Thyroid gland (tissue), 4 donors: ENCODE measurements at regions not wholly inside any gene's neighbourhood (a gene's known extent, or its start where the extent isn't known, plus 50 kb on each side); places are given as distances from the start of the nearest gene placed in this dataset.

Experiments
- DNase-seq, 2 donors: peaks; one replicate each; pipeline ENCODE4 v3.0.0-alpha.2; 2019
- H3K27ac ChIP-seq, 3 donors: fragments of 200-600 bp; sonication (generic); 1 replicate in 2 of 3; 2 replicates in 1 of 3; pipeline ENCODE4 v1.5.1; 2016 to 2019; ENCODE audit warnings: mild to moderate bottlenecking in 1 of 3, moderate library complexity in 1 of 3
- H3K27me3 ChIP-seq: fragments of 200-600 bp; sonication (generic); one replicate; pipeline ENCODE4 v1.5.1; 2019
- H3K36me3 ChIP-seq, 2 donors: fragments of 200-600 bp; sonication (generic); one replicate each; pipeline ENCODE4 v1.5.1; 2016 to 2019
- H3K4me1 ChIP-seq, 2 donors: fragments of 200-600 bp; sonication (generic); one replicate each; pipeline ENCODE4 v1.5.1; 2017 to 2019
- H3K4me3 ChIP-seq, 3 donors: fragments of 200-600 bp; sonication (generic); replicated peaks in 1 of 3; 1 replicate in 2 of 3; 2 replicates in 1 of 3; pipeline ENCODE4 v1.5.1; 2016; ENCODE audit warnings: mild to moderate bottlenecking in 1 of 3
- H3K9me3 ChIP-seq: fragments of 200-600 bp; sonication (generic); one replicate; pipeline ENCODE4 v1.5.1; 2017
- POLR2A ChIP-seq, 2 donors: fragments of 450-650 bp; IDR thresholded peaks; one replicate each; pipeline ENCODE4 v1.6.1; 2017; ENCODE audit warnings: antibody characterized with exemption in 2 of 2, mild to moderate bottlenecking in 2 of 2, moderate library complexity in 1 of 2
- WGBS, 2 donors: methylation state at CpG; one replicate each; pipeline ENCODE4 v1.1.5; 2017; 5-methylcytosine and 5-hydroxymethylcytosine counted together
- intact Hi-C: fragments of 100-400 bp; cut with DNase I; formaldehyde crosslinking; loops from one replicate; pipeline ENCODE4 v1.15.1; 2023
- TF ChIP-seq, protein P1 (sequence below), 6 experiments: fragments of 200-600 bp in 3 of 6; fragments of 450-650 bp in 3 of 6; sonication (generic) in 3 of 6; IDR thresholded peaks; one replicate each; pipeline ENCODE4 v1.5.1; 2016 to 2019; ENCODE audit warnings: antibody characterized with exemption in 6 of 6, mild to moderate bottlenecking in 2 of 6, inconsistent platforms in 1 of 6, moderate library complexity in 1 of 6

DNA sequence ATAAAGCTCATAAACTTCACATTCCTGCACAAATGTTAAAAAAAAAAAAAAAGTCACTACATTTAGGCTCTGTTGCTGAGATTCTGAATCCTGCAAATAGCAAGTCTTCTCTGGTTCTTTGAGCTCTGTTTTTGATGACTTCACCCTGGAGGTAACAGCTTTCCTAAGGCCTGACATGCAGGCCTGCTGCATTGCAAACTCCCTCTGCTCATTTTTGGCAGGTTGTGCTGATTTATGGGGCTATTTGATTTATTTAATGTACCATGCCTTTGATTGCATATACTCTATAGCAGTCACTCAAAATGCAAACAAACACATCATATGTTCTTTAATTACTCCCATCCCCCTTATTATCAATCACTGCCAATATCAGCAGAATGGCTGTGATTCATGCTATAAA lies 416.1 kb upstream of the IZUMO3 start:
- Histone ChIP-seq H3K27ac (no peak overlapping the region), H3K27me3 (no peaks in the 10 kb centered on the region), H3K4me3 (no peak overlapping the region), H3K4me1 (no peaks in the 10 kb centered on the region), H3K36me3 (no peaks in the 10 kb centered on the region), H3K9me3 (no peaks in the 10 kb centered on the region)
- intact Hi-C loops: no loop called here
- no peak for TF ChIP-seq POLR2A (IDR thresholded peaks at IDR 0.05)
- TF ChIP-seq, protein P1, sequence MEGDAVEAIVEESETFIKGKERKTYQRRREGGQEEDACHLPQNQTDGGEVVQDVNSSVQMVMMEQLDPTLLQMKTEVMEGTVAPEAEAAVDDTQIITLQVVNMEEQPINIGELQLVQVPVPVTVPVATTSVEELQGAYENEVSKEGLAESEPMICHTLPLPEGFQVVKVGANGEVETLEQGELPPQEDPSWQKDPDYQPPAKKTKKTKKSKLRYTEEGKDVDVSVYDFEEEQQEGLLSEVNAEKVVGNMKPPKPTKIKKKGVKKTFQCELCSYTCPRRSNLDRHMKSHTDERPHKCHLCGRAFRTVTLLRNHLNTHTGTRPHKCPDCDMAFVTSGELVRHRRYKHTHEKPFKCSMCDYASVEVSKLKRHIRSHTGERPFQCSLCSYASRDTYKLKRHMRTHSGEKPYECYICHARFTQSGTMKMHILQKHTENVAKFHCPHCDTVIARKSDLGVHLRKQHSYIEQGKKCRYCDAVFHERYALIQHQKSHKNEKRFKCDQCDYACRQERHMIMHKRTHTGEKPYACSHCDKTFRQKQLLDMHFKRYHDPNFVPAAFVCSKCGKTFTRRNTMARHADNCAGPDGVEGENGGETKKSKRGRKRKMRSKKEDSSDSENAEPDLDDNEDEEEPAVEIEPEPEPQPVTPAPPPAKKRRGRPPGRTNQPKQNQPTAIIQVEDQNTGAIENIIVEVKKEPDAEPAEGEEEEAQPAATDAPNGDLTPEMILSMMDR (IDR thresholded peaks at IDR 0.05): no peak
- no peak for DNase-seq

GRCh38 chr9:24953070-24953469 lies 407.4 kb upstream of the IZUMO3 start:
- WGBS, 2 donors: 83 to 96% methylated on average over 1 of the region's 1 CpG
- Histone ChIP-seq H3K4me3 (no peak overlapping the region), H3K36me3 (no peaks in the 10 kb centered on the region), H3K9me3 (no peaks in the 10 kb centered on the region), H3K27me3 (no peaks in the 10 kb centered on the region), H3K4me1 (no peaks in the 10 kb centered on the region), H3K27ac (no peak overlapping the region)
- DNase-seq: no peak
- TF ChIP-seq POLR2A (IDR thresholded peaks at IDR 0.05): no peak
- TF ChIP-seq, protein P1 (IDR thresholded peaks at IDR 0.05): no peak
- intact Hi-C loops: no loop called here

DNA sequence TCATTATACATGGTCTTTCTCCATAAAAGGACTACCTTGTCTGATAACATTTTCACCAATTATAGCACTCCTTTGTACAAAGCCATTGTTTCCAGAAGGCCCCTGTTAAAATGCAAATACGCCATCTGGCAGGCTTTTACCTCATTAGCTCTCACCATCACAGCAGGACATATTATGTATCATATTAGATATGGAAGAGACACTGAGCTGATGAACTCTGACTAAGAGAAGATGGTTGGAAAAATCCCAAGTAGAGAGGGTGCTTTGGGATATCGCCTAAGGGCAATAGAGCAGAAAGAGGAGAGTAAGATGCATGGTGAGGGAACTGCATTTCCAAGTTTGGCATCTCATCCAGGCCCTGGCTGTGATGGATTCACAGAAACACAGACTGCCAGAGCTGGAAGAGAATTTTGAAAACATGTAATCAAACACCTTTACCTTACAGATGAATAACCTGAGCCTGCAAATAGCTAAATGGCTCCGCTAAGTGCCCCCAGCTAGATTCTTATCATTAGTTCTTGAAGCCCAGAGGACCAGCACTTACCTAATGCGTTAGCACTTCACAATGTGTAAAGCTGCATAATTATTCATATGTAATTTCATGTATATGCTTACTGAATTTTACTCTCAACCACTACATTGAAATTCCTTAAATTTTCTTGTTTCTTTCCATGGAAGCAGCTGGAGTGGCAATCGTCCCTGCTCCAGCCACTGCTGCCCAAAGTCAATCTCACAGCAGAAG lies 393.6 kb upstream of the IZUMO3 start:
- intact Hi-C loops: no loop called here
- 72 to 74% methylated on average over 5 of the region's 5 CpGs for WGBS, 2 donors
- DNase-seq: no peak

DNA sequence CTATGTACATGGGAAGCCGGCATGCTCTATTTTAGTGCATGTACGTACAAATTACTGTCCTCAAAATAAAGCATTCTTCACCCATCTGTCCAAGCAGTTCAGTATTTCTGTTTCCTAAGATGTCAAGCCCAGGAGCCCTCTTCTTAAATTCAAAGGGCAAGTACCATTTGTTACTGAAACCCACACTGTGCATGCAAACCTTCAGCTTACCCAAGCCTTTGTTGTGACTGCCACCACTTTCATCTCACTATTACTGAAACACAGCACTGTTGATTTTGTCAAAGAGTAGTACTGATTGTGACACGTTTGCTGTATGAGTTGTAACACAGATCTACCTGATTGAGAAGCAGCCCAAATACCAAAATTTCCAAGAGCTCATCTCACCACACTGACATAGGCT lies 390.4 kb upstream of the IZUMO3 start:
- WGBS, 2 donors: 66 to 68% methylated on average over 3 of the region's 3 CpGs

More for the DNA sequence above, 393.6 kb upstream of the IZUMO3 start:
- Histone ChIP-seq H3K27ac (no peak overlapping the region), H3K36me3 (no peaks in the 10 kb centered on the region), H3K4me1 (no peaks in the 10 kb centered on the region), H3K9me3 (no peaks in the 10 kb centered on the region), H3K4me3 (no peak overlapping the region), H3K27me3 (no peaks in the 10 kb centered on the region)
- TF ChIP-seq, protein P1 (IDR thresholded peaks at IDR 0.05): no peak
- TF ChIP-seq POLR2A (IDR thresholded peaks at IDR 0.05): no peak

GRCh38 chr9:24932785-24933184 lies 387.1 kb upstream of the IZUMO3 start:
- 86 to 87% methylated on average over 2 of the region's 2 CpGs for WGBS, 2 donors
- H3K9me3 ChIP-seq: no peaks in the 10 kb centered on the region
- no peaks in the 10 kb centered on the region for H3K36me3 ChIP-seq
- no peak for DNase-seq
- no peaks in the 10 kb centered on the region for H3K4me1 ChIP-seq
- H3K27ac ChIP-seq: no peak overlapping the region
- H3K4me3 ChIP-seq: no peak overlapping the region
- intact Hi-C loops: no loop called here
- H3K27me3 ChIP-seq: no peaks in the 10 kb centered on the region
- TF ChIP-seq POLR2A (IDR thresholded peaks at IDR 0.05): no peak
- TF ChIP-seq, protein P1 (IDR thresholded peaks at IDR 0.05): no peak

More for the DNA sequence above, 390.4 kb upstream of the IZUMO3 start:
- H3K4me1 ChIP-seq: no peaks in the 10 kb centered on the region
- H3K9me3 ChIP-seq: no peaks in the 10 kb centered on the region
- H3K27me3 ChIP-seq: no peaks in the 10 kb centered on the region
- intact Hi-C loops: no loop called here
- H3K27ac ChIP-seq: no peak overlapping the region
- H3K4me3 ChIP-seq: no peak overlapping the region
- no peak for DNase-seq
- TF ChIP-seq, protein P1 (IDR thresholded peaks at IDR 0.05): no peak
- no peak for TF ChIP-seq POLR2A (IDR thresholded peaks at IDR 0.05)
- no peaks in the 10 kb centered on the region for H3K36me3 ChIP-seq
